MM.1S (cell line): ENCODE measurements at regions not wholly inside any gene's neighbourhood (a gene's known extent, or its start where the extent isn't known, plus 50 kb on each side); places are given as distances from the start of the nearest gene placed in this dataset.

Source experiments
- DNase-seq: peaks from one replicate; pipeline ENCODE4 v3.0.0-alpha.2; 2015
- H2AFZ ChIP-seq: fragments of 300-600 bp; sonication (generic); 2 replicates; pipeline ENCODE4 v1.6.0; 2016; ENCODE audit warnings: antibody characterized with exemption, low read length
- H3F3A ChIP-seq: fragments of 300-600 bp; sonication (generic); 2 replicates; pipeline ENCODE4 v1.6.1; 2016; ENCODE audit warnings: mild to moderate bottlenecking, antibody characterized with exemption, low read length, moderate library complexity, mixed read lengths; ENCODE audit not compliant: insufficient read depth
- H3K27ac ChIP-seq: fragments of 300-600 bp; sonication (generic); 2 replicates; pipeline ENCODE4 v1.5.1; 2016; ENCODE audit warnings: mild to moderate bottlenecking, low read length
- H3K27me3 ChIP-seq: fragments of 300-600 bp; sonication (generic); replicated peaks from 2 replicates; pipeline ENCODE4 v1.6.0; 2016; ENCODE audit warnings: low read length; ENCODE audit not compliant: insufficient read depth
- H3K36me3 ChIP-seq: fragments of 300-600 bp; sonication (generic); replicated peaks from 2 replicates; pipeline ENCODE4 v1.6.1; 2016; ENCODE audit warnings: mild to moderate bottlenecking, low read length, mixed read lengths; ENCODE audit not compliant: insufficient read depth
- H3K4me1 ChIP-seq: fragments of 300-600 bp; sonication (generic); 2 replicates; pipeline ENCODE4 v1.6.1; 2016; ENCODE audit warnings: low read length, mixed read lengths
- H3K4me2 ChIP-seq: fragments of 300-600 bp; sonication (generic); 2 replicates; pipeline ENCODE4 v1.6.0; 2016; ENCODE audit warnings: low read depth, low read length
- H3K4me3 ChIP-seq: fragments of 300-600 bp; sonication (generic); 2 replicates; pipeline ENCODE4 v1.5.1; 2016; ENCODE audit warnings: low read length, mixed read lengths
- H3K79me2 ChIP-seq: fragments of 300-600 bp; sonication (generic); 2 replicates; pipeline ENCODE4 v1.6.1; 2016; ENCODE audit warnings: mixed run types, low read length, mixed read lengths
- H3K9ac ChIP-seq: fragments of 300-600 bp; sonication (generic); 2 replicates; pipeline ENCODE4 v1.6.1; 2016; ENCODE audit warnings: low read length, mixed read lengths
- H3K9me2 ChIP-seq: fragments of 300-600 bp; sonication (generic); replicated peaks from 2 replicates; pipeline ENCODE4 v1.6.1; 2016; ENCODE audit warnings: mild to moderate bottlenecking, low read length, mixed read lengths; ENCODE audit not compliant: insufficient read depth
- H3K9me3 ChIP-seq: fragments of 300-600 bp; sonication (generic); replicated peaks from 2 replicates; pipeline ENCODE4 v1.6.1; 2016; ENCODE audit warnings: mild to moderate bottlenecking, low read length, mixed read lengths; ENCODE audit not compliant: insufficient read depth
- H4K20me1 ChIP-seq: fragments of 300-600 bp; sonication (generic); 2 replicates; pipeline ENCODE4 v1.6.1; 2016; ENCODE audit warnings: mild to moderate bottlenecking, low read length, moderate library complexity, mixed read lengths; ENCODE audit not compliant: insufficient read depth
- EZH2 ChIP-seq: fragments of 300-600 bp; sonication (generic); optimal IDR thresholded peaks from 2 replicates; pipeline ENCODE3; 2017; ENCODE audit warnings: low read depth, mild to moderate bottlenecking, antibody characterized with exemption, low read length, mixed read lengths
- EZH2phosphoT487 ChIP-seq: fragments of 300-600 bp; sonication (generic); IDR thresholded peaks from 2 replicates; pipeline ENCODE4 v1.6.1; 2018; ENCODE audit warnings: antibody characterized with exemption, low read length
- TF ChIP-seq, protein P1 (sequence below): fragments of 300-600 bp; sonication (generic); IDR thresholded peaks from 2 replicates; pipeline ENCODE4 v1.5.1; 2016; ENCODE audit warnings: antibody characterized with exemption, low read length, mixed read lengths

DNA sequence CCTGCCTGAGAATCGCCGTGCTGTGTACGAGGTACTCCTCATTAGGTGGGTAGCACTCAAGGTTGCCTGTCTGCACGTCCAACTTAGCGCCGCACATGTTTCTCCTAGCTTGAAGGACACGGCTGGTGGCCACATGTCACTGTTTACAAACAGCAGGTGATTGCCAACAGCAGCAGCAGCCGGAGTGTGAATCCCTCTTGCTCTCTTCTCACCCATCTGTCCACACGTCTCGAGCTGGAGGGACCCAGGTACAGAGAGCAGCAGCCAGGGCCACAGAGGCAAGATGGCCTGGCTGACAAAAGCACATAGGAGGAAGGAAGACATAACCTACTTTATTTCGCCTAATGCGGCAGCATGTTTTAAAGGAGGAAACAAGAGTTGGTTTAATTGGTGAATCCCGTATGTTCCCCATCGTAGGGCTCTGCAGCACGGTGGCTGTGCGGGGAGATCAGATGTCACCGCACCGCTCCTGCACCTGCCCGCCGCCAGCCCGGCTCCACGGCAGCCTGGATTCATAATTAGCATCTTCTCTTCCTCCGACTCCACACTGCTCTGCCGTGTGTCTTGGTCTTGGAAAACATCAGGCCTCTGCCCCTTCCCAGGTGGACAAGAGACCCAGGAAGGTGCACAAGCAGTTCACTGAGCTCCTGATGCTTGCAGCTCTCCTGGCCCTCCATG, 201.6 kb upstream of the IRX1 start:
- H3K27me3 ChIP-seq: no peaks in the 10 kb centered on the region
- H3K4me2 ChIP-seq: no peak overlapping the region
- H3K9me3 ChIP-seq: no peaks in the 10 kb centered on the region

GRCh38 chr5:3393122-3393919, 202.3 kb upstream of the IRX1 start:
- Histone ChIP-seq H3K4me3 (no peak overlapping the region), H4K20me1 (no peaks in the 10 kb centered on the region), H3F3A (no peaks in the 10 kb centered on the region), H3K27me3 (no peaks in the 10 kb centered on the region), H3K27ac (no peak overlapping the region), H3K9me2 (no peaks in the 10 kb centered on the region), H3K4me2 (no peak overlapping the region), H3K79me2 (no peaks in the 10 kb centered on the region), H3K9me3 (no peaks in the 10 kb centered on the region), H2AFZ (no peak overlapping the region), H3K4me1 (no peaks in the 10 kb centered on the region), H3K36me3 (no peaks in the 10 kb centered on the region), H3K9ac (no peak overlapping the region)
- TF ChIP-seq, protein P1, sequence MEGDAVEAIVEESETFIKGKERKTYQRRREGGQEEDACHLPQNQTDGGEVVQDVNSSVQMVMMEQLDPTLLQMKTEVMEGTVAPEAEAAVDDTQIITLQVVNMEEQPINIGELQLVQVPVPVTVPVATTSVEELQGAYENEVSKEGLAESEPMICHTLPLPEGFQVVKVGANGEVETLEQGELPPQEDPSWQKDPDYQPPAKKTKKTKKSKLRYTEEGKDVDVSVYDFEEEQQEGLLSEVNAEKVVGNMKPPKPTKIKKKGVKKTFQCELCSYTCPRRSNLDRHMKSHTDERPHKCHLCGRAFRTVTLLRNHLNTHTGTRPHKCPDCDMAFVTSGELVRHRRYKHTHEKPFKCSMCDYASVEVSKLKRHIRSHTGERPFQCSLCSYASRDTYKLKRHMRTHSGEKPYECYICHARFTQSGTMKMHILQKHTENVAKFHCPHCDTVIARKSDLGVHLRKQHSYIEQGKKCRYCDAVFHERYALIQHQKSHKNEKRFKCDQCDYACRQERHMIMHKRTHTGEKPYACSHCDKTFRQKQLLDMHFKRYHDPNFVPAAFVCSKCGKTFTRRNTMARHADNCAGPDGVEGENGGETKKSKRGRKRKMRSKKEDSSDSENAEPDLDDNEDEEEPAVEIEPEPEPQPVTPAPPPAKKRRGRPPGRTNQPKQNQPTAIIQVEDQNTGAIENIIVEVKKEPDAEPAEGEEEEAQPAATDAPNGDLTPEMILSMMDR: no peak
- TF ChIP-seq EZH2phosphoT487 (no peak), EZH2 (no peak)
- no peak for DNase-seq

More for the DNA sequence above, 201.6 kb upstream of the IRX1 start:
- no peaks in the 10 kb centered on the region for H3K9me2 ChIP-seq
- no peak overlapping the region for H2AFZ ChIP-seq
- no peaks in the 10 kb centered on the region for H3K79me2 ChIP-seq
- H3K36me3 ChIP-seq: no peaks in the 10 kb centered on the region
- H3K4me1 ChIP-seq: no peaks in the 10 kb centered on the region
- H3K27ac ChIP-seq: no peak overlapping the region
- DNase-seq: no peak
- TF ChIP-seq, protein P1: no peak
- TF ChIP-seq EZH2 (no peak), EZH2phosphoT487 (no peak)
- no peaks in the 10 kb centered on the region for H3F3A ChIP-seq
- H4K20me1 ChIP-seq: no peaks in the 10 kb centered on the region
- H3K4me3 ChIP-seq: no peak overlapping the region
- no peak overlapping the region for H3K9ac ChIP-seq

DNA sequence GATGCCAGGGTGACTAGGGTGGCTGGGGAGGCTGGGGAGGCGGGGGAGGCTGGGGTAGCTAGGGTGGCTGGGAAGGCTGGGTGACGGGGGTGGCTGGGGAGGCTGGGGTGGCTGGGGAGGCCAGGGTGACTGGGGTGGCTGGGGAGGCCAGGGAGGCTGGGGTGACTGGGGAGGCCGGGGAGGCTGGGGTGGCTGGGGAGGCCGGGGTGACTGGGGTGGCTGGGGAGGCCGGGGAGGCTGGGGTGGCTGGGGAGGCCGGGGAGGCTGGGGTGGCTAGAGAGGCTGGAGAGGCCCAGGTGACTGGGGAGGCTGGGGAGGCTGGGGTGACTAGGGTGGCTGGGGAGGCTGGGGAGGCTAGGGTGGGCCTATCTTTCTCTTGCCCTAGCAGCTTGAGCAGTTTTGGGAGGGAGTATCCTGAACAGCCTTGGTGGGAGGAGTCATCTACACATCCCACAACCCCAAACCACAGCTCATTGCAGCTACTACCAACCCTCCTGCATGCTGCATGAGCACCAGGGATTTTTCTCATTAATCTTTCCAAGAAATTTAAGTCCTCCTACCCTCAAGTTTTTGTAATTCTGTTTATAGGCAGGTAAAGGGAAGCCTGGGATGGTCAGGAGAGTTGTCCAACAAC, 203.2 kb upstream of the IRX1 start:
- no peaks in the 10 kb centered on the region for H4K20me1 ChIP-seq
- H3K4me3 ChIP-seq: no peak overlapping the region
- no peak overlapping the region for H3K9ac ChIP-seq
- H3K9me3 ChIP-seq: no peaks in the 10 kb centered on the region
- no peak overlapping the region for H2AFZ ChIP-seq
- no peak for TF ChIP-seq EZH2
- no peak for TF ChIP-seq EZH2phosphoT487
- TF ChIP-seq, protein P1: no peak
- H3K27ac ChIP-seq: no peak overlapping the region
- H3K27me3 ChIP-seq: no peaks in the 10 kb centered on the region
- no peaks in the 10 kb centered on the region for H3F3A ChIP-seq
- H3K9me2 ChIP-seq: no peaks in the 10 kb centered on the region
- H3K36me3 ChIP-seq: no peaks in the 10 kb centered on the region
- no peaks in the 10 kb centered on the region for H3K79me2 ChIP-seq
- no peaks in the 10 kb centered on the region for H3K4me1 ChIP-seq
- H3K4me2 ChIP-seq: no peak overlapping the region
- DNase-seq: no peak
